ENCODE measurements at regions not wholly inside any gene's neighbourhood (a gene's known extent, or its start where the extent isn't known, plus 50 kb on each side); places are given as distances from the start of the nearest gene placed in this dataset.

GRCh38 chr10:128687927-128688549 is 561.8 kb upstream of the MKI67 start:
- no peak for DNase-seq

- DNase-seq = no peak
Measured at GRCh38 chr10:128689667-128690066, 563.4 kb upstream of the MKI67 start.

GRCh38 chr10:128693493-128694131 is 567.4 kb upstream of the MKI67 start:
- no peak for DNase-seq

- DNase-seq = no peak
Measured at GRCh38 chr10:128694168-128694850, 568.1 kb upstream of the MKI67 start.

- DNase-seq = no peak
Measured at GRCh38 chr10:128694851-128695725, 568.9 kb upstream of the MKI67 start.

- no peak for DNase-seq
Measured at GRCh38 chr10:128695931-128696330, 569.7 kb upstream of the MKI67 start.

- no peak for DNase-seq
Measured at GRCh38 chr10:128697437-128697836, 571.2 kb upstream of the MKI67 start.

- no peak for DNase-seq
Measured at GRCh38 chr10:128701381-128701780, 575.2 kb upstream of the MKI67 start.

- no peak for DNase-seq
Measured at GRCh38 chr10:128701837-128702236, 575.6 kb upstream of the MKI67 start.

- no peak for DNase-seq
Measured at GRCh38 chr10:128704716-128705115, 578.5 kb upstream of the MKI67 start.

GRCh38 chr10:128708182-128708581 is 582.0 kb upstream of the MKI67 start:
- no peak for DNase-seq

- no peak for DNase-seq
Measured at GRCh38 chr10:128709686-128710085, 583.5 kb upstream of the MKI67 start.

GRCh38 chr10:128710098-128710797 is 584.0 kb upstream of the MKI67 start:
- no peak for DNase-seq

- no peak for DNase-seq
Measured at GRCh38 chr10:128710798-128711183, 584.6 kb upstream of the MKI67 start.

GRCh38 chr10:128711806-128712205 is 585.6 kb upstream of the MKI67 start:
- DNase-seq = no peak

- DNase-seq = no peak
Measured at GRCh38 chr10:128712661-128713400, 586.6 kb upstream of the MKI67 start.

- no peak for DNase-seq
Measured at GRCh38 chr10:128713471-128713870, 587.2 kb upstream of the MKI67 start.

- no peak for DNase-seq
Measured at GRCh38 chr10:128713874-128714570, 587.8 kb upstream of the MKI67 start.

- no peak for DNase-seq
Measured at GRCh38 chr10:128714644-128715415, 588.6 kb upstream of the MKI67 start.

GRCh38 chr10:128716181-128716580 is 590.0 kb upstream of the MKI67 start:
- DNase-seq = no peak
